Mesothelial cell of epicardium (in vitro differentiated cells): ENCODE measurements at regions not wholly inside any gene's neighbourhood (a gene's known extent, or its start where the extent isn't known, plus 50 kb on each side); places are given as distances from the start of the nearest gene placed in this dataset.

Experiments
- DNase-seq, 2 experiments: peaks; one replicate each; pipeline ENCODE4 v3.0.0; 2021; ENCODE audit warnings: low spot score in 2 of 2; ENCODE audit not compliant: unreplicated experiment in 2 of 2
- H3K27ac Mint-ChIP-seq: 2 replicates; pipeline ENCODE4 v1.8.0; 2021; ENCODE audit warnings: mixed read lengths
- H3K27me3 Mint-ChIP-seq: 2 replicates; pipeline ENCODE4 v1.8.0; 2021; ENCODE audit warnings: low read depth, mixed read lengths
- H3K36me3 Mint-ChIP-seq: 2 replicates; pipeline ENCODE4 v1.8.0; 2021; ENCODE audit warnings: mixed read lengths
- H3K4me1 Mint-ChIP-seq: 2 replicates; pipeline ENCODE4 v1.8.0; 2021; ENCODE audit warnings: mixed read lengths
- H3K4me3 Mint-ChIP-seq: 2 replicates; pipeline ENCODE4 v1.8.0; 2021; ENCODE audit warnings: mild to moderate bottlenecking, moderate library complexity, mixed read lengths
- H3K9me3 Mint-ChIP-seq: 2 replicates; pipeline ENCODE4 v1.8.0; 2021; ENCODE audit warnings: mixed read lengths
- TF ChIP-seq, protein P1 (sequence below): fragments of 200-600 bp; sonication (generic); IDR thresholded peaks from one replicate; pipeline ENCODE4 v1.5.0; 2021; ENCODE audit warnings: antibody characterized with exemption; ENCODE audit not compliant: unreplicated experiment

DNA sequence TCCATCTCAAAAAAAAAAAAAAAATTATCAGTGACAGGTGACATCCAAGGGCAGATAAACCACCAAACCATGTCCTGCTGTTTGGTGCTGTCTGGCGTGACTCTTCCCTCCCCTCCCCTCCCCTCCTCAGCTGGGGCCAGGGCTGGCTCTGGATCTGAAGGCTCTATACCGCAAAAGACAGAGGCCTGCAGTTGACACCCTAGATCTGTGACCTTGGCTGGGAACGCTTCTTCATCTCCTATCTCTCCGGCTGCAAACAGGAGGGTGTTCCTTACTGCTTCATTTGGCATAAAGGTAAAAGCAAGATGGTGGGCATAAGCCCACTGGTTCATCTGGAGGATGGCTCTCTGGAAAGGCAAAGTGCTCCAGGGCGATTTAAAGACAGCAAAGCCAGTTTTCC lies 126.8 kb upstream of the PRMT8 start:
- peak overlapping the region; percentile 62 for H3K4me3 Mint-ChIP-seq

DNA sequence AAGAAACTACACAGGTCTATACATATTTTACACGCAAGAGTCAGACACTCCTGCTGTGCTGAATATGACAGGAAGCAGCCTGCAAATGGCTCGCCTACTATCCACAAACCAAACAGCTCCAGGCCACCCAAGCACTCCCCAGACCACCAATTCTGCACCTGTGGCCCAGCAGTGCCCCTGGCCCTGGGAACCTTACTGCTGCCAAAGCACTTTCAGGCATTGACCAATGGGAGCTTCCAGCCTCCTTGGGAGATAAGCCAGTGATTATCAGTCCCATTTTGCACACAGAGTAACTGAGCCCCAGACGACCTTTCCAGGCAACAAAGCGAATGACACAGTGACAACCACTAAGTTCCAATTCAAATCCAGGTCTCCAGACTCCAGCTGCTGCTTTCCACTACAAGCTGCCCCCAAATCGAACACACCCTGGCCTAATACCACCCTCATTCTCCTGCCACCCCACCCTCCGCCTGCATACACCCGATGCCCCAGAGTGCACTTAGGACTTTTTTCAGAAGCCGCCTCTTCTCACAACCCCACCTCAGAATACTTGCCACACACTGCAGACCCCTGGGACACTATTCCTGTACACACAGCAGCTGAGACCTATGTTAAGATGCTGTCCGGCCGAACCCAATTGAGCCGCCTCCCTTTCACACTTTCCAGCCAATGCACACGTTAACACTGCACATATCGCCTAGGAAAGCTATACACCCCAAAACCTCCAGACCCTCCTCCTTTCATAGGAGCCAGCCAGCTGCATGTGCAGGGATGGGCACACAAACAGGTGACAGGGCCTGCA lies 126.1 kb upstream of the PRMT8 start:
- Mint-ChIP-seq H3K9me3 (no peaks in the 10 kb centered on the region), H3K4me3 (peak overlapping the region; percentile 62), H3K27me3 (peaks cover 57% of the 10 kb centered on the region), H3K4me1 (peaks cover 4% of the 10 kb centered on the region), H3K36me3 (no peaks in the 10 kb centered on the region), H3K27ac (no peak overlapping the region)
- DNase-seq = no peak
- TF ChIP-seq, protein P1, sequence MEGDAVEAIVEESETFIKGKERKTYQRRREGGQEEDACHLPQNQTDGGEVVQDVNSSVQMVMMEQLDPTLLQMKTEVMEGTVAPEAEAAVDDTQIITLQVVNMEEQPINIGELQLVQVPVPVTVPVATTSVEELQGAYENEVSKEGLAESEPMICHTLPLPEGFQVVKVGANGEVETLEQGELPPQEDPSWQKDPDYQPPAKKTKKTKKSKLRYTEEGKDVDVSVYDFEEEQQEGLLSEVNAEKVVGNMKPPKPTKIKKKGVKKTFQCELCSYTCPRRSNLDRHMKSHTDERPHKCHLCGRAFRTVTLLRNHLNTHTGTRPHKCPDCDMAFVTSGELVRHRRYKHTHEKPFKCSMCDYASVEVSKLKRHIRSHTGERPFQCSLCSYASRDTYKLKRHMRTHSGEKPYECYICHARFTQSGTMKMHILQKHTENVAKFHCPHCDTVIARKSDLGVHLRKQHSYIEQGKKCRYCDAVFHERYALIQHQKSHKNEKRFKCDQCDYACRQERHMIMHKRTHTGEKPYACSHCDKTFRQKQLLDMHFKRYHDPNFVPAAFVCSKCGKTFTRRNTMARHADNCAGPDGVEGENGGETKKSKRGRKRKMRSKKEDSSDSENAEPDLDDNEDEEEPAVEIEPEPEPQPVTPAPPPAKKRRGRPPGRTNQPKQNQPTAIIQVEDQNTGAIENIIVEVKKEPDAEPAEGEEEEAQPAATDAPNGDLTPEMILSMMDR = no peak

More for the DNA sequence above, 126.8 kb upstream of the PRMT8 start:
- H3K27ac Mint-ChIP-seq = no peak overlapping the region
- H3K36me3 Mint-ChIP-seq = no peaks in the 10 kb centered on the region
- TF ChIP-seq, protein P1 = no peak
- no peak for DNase-seq
- no peaks in the 10 kb centered on the region for H3K9me3 Mint-ChIP-seq
- peaks cover 62% of the 10 kb centered on the region for H3K27me3 Mint-ChIP-seq
- H3K4me1 Mint-ChIP-seq = peaks cover 4% of the 10 kb centered on the region

DNA sequence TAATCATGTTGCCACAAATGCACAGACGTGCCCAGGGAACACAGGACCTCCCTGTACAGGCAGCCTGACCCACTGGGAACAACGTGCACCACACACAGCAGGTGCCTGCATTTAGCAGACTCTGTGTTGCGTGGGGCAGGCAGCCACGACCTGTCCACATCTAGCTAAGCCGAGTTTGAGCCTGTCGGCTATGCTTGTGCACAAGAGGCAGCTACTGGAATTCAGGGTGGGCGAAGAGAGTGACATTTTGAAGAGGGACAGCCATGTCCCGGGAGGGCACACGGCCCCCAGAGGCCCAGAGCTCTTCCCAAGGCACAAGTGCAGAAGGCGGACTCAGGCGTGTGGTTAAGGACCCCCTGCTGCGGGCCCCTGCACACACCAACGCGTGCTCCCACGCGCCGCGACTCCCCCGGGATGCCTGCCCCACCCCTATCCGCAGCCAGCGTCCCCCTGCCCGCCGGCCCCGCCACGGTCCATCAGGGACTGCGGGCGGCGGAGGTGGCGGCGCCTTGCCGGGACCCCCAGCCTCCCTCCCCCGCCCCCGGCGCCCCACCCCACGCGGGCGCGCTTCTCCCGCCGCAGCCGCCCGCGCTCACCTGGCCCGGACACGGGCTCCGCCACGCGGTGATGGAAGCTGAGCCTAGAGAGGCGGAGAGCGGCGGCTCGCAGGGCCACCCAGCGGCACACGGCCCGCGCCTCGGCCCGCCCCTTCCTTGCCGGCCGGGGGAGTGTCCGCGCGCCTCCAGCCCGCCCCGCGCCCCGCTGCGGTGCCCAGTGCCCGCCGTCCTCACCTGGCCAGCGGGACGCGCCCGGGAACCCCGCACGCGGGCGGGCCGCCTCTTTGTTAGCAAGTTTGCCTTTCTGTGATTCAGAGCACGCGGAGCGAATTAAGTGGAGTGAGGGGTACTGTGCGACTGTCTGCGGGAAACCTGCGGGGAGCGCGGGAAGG lies 125.3 kb upstream of the PRMT8 start:
- H3K4me3 Mint-ChIP-seq = peak overlapping the region; percentile 62
- DNase-seq = peak in 1 of 2 experiments; percentile 47
- H3K27ac Mint-ChIP-seq = no peak overlapping the region
- TF ChIP-seq, protein P1 = no peak
- H3K27me3 Mint-ChIP-seq = peaks cover 56% of the 10 kb centered on the region
- no peaks in the 10 kb centered on the region for H3K9me3 Mint-ChIP-seq
- H3K36me3 Mint-ChIP-seq = no peaks in the 10 kb centered on the region
- H3K4me1 Mint-ChIP-seq = peaks cover 4% of the 10 kb centered on the region

DNA sequence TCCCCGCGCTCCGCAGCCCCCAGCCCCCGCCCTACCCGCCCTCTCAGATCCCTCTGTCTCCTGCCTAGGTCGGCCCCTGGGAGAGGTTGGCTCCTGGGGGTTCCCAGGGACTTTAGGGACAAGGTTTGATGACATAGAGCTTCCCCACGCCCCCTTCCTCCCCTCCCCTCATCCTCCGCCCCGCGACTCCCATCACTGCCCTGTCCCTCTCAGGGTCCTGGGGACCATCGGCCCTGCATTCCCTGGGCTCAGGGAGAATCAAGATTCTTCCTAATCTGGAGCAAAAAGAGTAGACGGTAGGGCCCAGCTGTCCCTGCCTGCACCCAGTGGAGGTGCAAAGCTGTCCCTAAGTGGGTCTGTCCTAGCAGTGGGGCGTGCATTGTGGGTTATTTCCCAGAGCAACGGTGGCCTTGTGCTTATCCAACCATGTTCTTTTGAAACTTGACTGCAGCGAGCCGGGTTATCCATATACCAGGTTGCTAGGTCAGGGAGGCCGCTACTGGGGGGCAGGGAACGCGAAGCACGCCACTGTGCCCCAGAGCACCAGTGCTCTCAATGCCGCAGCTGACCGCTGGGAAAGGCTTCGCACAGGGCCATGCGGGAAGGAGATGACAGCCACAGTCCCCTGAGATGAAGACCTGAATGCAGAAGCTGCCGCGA lies 124.4 kb upstream of the PRMT8 start:
- TF ChIP-seq, protein P1 = no peak
- DNase-seq = no peak
- Mint-ChIP-seq H3K4me1 (peaks cover 4% of the 10 kb centered on the region), H3K4me3 (peak overlapping the region; percentile 46), H3K9me3 (no peaks in the 10 kb centered on the region), H3K27ac (no peak overlapping the region), H3K27me3 (peaks cover 55% of the 10 kb centered on the region), H3K36me3 (no peaks in the 10 kb centered on the region)

DNA sequence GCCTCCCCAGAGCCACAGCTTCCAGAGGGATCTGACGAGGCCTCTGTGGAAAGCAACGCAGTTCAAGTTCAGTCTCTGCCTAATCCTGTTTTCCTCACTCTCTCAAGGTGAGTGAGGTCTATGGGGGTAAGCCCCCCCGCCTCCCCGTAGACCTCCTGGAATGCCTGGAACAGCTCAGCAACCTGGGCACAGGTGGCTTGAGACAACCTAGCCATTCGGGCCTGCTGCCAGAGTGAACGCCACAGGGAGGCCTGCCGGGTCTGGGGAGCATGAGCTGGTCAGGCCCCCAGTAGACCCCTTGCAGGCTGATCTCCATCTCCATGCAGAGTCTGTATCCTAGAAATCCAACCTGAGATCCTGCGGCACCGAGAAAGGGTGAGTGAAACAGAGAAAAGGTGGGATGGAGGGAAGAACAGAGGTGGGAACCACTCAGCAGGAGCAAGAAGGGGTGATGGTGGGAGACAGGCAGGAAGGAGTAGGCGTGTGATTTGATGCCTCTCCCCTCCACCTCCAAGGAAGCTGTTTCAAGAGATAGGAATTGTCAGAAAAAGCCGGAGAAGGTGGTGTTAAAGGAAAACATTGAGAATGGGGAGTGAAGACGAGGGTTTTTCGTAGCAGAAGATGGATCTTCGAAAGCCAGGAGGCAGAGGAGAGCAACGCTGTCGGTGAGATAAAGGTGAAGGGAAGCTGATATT lies 123.1 kb upstream of the PRMT8 start:
- H3K27me3 Mint-ChIP-seq = peaks cover 54% of the 10 kb centered on the region
- peaks cover 4% of the 10 kb centered on the region for H3K4me1 Mint-ChIP-seq
- no peaks in the 10 kb centered on the region for H3K36me3 Mint-ChIP-seq
- TF ChIP-seq, protein P1 = no peak
- H3K27ac Mint-ChIP-seq = no peak overlapping the region
- no peak for DNase-seq
- H3K9me3 Mint-ChIP-seq = no peaks in the 10 kb centered on the region
- no peak overlapping the region for H3K4me3 Mint-ChIP-seq
